Activated naive CD8-positive, alpha-beta T cell (primary cell): ENCODE measurements at regions not wholly inside any gene's neighbourhood (a gene's known extent, or its start where the extent isn't known, plus 50 kb on each side); places are given as distances from the start of the nearest gene placed in this dataset.
A peak's percentile ranks its signal among the peaks of the same experiment; 100 is the strongest.

Experiments
- H3K27ac Mint-ChIP-seq: one replicate; pipeline ENCODE4 v1.8.0; 2021; ENCODE audit warnings: mixed read lengths
- H3K27me3 Mint-ChIP-seq: one replicate; pipeline ENCODE4 v1.8.0; 2021; ENCODE audit warnings: mixed read lengths
- H3K36me3 Mint-ChIP-seq: one replicate; pipeline ENCODE4 v1.8.0; 2021; ENCODE audit warnings: mixed read lengths
- H3K4me1 Mint-ChIP-seq: one replicate; pipeline ENCODE4 v1.8.0; 2021; ENCODE audit warnings: low read depth, mixed read lengths
- H3K4me3 Mint-ChIP-seq: one replicate; pipeline ENCODE4 v1.8.0; 2021; ENCODE audit warnings: mild to moderate bottlenecking, mixed read lengths
- H3K9me3 Mint-ChIP-seq: one replicate; pipeline ENCODE4 v1.8.0; 2021; ENCODE audit warnings: low read depth, mixed read lengths

DNA sequence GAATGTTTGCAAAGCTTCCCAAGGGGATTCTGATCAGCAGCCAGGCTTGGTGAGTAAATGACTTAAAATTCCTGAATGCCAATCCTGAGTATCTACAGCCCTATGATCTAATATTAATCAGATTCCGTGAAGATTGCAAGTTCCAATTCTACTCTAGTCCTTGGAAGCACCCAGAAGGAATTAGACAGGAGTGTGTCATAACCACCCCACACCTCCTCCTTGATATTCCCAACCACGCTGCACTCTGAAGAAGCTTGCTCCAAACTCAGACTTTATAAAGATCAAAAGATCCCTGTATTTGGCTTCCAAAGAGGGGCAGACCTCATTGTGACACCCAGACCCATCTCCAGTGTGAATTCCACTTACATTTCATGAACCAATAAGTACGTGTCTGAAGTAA lies 306.0 kb downstream of the BCL11B start:
- H3K9me3 Mint-ChIP-seq, result no peaks in the 10 kb centered on the region
- H3K27me3 Mint-ChIP-seq, result no peaks in the 10 kb centered on the region
- no peak overlapping the region for H3K27ac Mint-ChIP-seq
- no peaks in the 10 kb centered on the region for H3K36me3 Mint-ChIP-seq
- H3K4me3 Mint-ChIP-seq, result no peak overlapping the region
- H3K4me1 Mint-ChIP-seq, result peaks cover 45% of the 10 kb centered on the region

- no peaks in the 10 kb centered on the region for H3K9me3 Mint-ChIP-seq
- no peak overlapping the region for H3K27ac Mint-ChIP-seq
- peaks cover 39% of the 10 kb centered on the region for H3K4me1 Mint-ChIP-seq
- H3K27me3 Mint-ChIP-seq, result no peaks in the 10 kb centered on the region
- H3K4me3 Mint-ChIP-seq, result no peak overlapping the region
- H3K36me3 Mint-ChIP-seq, result no peaks in the 10 kb centered on the region
Measured at GRCh38 chr14:98966475-98967162, 305.4 kb downstream of the BCL11B start.

DNA sequence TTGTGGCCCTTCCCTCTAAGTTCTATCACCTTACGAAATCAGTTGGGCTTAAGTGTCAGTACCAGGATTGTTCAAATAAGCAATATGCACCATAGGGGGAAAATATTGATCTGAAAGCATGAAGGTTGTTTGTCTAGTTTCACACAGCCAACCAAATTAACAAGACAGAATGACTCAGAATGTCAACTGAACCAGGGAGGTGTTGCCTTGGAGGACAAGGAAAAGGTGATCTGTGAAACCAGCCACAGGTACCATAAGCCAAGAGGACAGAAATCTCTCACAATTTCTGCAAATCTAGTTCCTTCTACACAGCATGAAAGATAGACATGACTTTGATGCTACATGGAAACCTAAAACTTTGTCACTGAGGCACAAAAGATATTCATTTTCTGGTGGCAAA lies 297.9 kb downstream of the BCL11B start:
- Mint-ChIP-seq H3K9me3 (peaks cover 9% of the 10 kb centered on the region), H3K27ac (no peak overlapping the region), H3K27me3 (no peaks in the 10 kb centered on the region), H3K4me3 (no peak overlapping the region), H3K4me1 (peaks cover 2% of the 10 kb centered on the region), H3K36me3 (peaks cover 5% of the 10 kb centered on the region)

DNA sequence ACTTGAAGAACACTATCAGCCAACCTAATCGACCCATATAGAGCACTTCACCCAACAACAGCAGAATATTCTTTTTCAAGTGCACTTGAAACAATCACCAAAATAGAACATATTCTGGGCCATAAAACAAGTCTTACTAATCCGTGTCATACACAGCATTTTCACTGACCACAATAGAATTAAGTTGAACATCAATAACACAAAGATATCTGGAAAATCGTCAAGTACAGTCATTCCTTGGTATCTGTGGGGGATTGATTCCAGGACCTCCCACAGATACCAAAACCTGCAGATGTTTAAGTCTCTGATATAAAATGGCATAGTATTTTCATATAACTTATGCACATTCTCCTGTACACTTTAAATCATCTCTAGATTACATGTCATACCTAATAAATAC lies 295.7 kb downstream of the BCL11B start:
- Mint-ChIP-seq H3K27ac (no peak overlapping the region), H3K9me3 (peaks cover 13% of the 10 kb centered on the region), H3K36me3 (peaks cover 9% of the 10 kb centered on the region), H3K27me3 (no peaks in the 10 kb centered on the region), H3K4me3 (no peak overlapping the region), H3K4me1 (peaks cover 3% of the 10 kb centered on the region)

- H3K4me3 Mint-ChIP-seq, result no peak overlapping the region
- peaks cover 13% of the 10 kb centered on the region for H3K9me3 Mint-ChIP-seq
- H3K4me1 Mint-ChIP-seq, result peaks cover 5% of the 10 kb centered on the region
- H3K27me3 Mint-ChIP-seq, result no peaks in the 10 kb centered on the region
- H3K36me3 Mint-ChIP-seq, result peaks cover 9% of the 10 kb centered on the region
- no peak overlapping the region for H3K27ac Mint-ChIP-seq
Measured at GRCh38 chr14:98977451-98977850, 294.5 kb downstream of the BCL11B start.

DNA sequence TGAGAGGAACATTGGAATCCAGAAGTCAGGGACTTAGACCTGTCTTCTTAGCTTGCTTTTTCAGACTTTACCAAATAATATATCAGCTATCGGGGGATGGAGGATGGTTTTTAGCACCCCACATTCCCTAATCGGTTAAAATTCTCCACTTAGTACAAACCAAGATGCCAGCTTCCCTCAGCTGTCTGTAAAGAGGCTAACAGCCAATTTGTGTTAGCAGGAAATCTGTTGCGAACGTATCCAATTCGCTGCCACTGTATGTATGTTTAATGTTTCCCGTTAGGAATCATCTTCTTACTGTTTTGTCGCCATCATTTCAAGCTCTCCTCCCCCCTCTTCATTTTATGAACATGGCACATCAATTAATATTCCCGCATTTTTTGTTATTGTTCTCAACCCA lies 289.0 kb downstream of the BCL11B start:
- no peaks in the 10 kb centered on the region for H3K27me3 Mint-ChIP-seq
- peaks cover 10% of the 10 kb centered on the region for H3K9me3 Mint-ChIP-seq
- H3K4me3 Mint-ChIP-seq, result no peak overlapping the region
- H3K36me3 Mint-ChIP-seq, result peaks cover 5% of the 10 kb centered on the region
- H3K4me1 Mint-ChIP-seq, result peaks cover 39% of the 10 kb centered on the region
- H3K27ac Mint-ChIP-seq, result peak overlapping the region; percentile 37

DNA sequence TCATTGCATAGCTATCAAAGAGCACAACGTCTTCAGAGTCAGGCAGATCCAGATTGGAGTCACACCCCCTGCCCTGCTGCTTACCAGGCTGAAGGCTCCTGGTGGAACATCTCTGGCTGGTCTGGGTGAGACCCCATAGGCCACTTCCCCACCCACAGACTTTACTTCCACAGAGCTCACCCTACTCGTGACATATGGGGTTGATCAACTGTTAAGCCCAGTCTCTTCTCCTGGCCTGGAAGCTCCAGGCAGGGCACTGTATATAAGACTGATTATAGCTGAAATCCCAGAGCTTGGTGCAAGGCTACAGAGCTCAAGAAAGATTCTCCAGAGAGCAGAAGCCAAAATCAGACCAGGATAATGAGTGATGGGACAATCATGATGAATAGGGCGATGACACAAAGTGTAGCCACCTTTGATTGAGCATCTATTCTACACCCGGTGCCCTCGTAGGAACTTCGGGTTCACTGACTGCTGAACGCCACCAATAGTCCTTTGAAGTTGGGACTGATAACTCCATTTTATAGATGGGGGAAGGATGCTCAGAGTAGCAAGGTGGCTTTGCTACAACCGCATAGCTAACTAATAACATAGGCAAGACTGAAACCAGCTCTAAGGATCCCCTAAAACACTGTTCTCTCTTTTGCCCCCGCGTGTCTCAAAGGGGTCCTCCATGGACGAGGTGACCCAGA lies 287.8 kb downstream of the BCL11B start:
- Mint-ChIP-seq H3K27me3 (no peaks in the 10 kb centered on the region), H3K27ac (peak overlapping the region; percentile 85), H3K4me1 (peaks cover 39% of the 10 kb centered on the region), H3K4me3 (peak overlapping the region; percentile 68), H3K9me3 (peaks cover 4% of the 10 kb centered on the region), H3K36me3 (peaks cover 3% of the 10 kb centered on the region)

GRCh38 chr14:98984719-98985041 lies 287.3 kb downstream of the BCL11B start:
- Mint-ChIP-seq H3K4me1 (peaks cover 37% of the 10 kb centered on the region), H3K36me3 (no peaks in the 10 kb centered on the region), H3K9me3 (peaks cover 4% of the 10 kb centered on the region), H3K4me3 (peak overlapping the region; percentile 68), H3K27me3 (no peaks in the 10 kb centered on the region), H3K27ac (peak overlapping the region; percentile 85)

GRCh38 chr14:98993818-98994217 lies 278.2 kb downstream of the BCL11B start:
- H3K4me3 Mint-ChIP-seq, result no peak overlapping the region

DNA sequence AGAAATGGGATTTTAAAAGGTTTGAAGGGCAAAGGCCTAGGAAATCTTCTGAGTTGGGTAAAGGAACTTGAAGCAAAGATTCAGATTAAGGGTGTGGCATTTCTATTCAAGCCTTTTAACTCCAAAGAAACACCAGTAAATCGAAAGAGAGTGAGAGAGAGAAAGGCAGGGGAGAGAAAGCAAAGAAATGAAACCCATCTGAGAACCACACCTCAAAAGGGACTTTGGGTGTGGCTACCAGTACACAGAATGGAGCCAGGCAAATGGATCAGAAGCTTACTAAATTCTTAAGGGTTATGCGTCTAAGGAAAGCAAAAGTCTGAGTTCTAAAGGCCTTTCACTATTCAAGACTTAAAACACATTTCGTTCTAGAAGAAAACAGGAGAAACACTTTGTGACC lies 277.4 kb downstream of the BCL11B start:
- no peaks in the 10 kb centered on the region for H3K9me3 Mint-ChIP-seq
- H3K4me3 Mint-ChIP-seq, result no peak overlapping the region
- peaks cover 23% of the 10 kb centered on the region for H3K4me1 Mint-ChIP-seq
- no peaks in the 10 kb centered on the region for H3K27me3 Mint-ChIP-seq
- peak overlapping the region; percentile 74 for H3K27ac Mint-ChIP-seq
- H3K36me3 Mint-ChIP-seq, result no peaks in the 10 kb centered on the region

More at GRCh38 chr14:98993818-98994217, 278.2 kb downstream of the BCL11B start:
- Mint-ChIP-seq H3K27ac (peak overlapping the region; percentile 74), H3K27me3 (no peaks in the 10 kb centered on the region), H3K36me3 (no peaks in the 10 kb centered on the region), H3K9me3 (no peaks in the 10 kb centered on the region), H3K4me1 (peaks cover 23% of the 10 kb centered on the region)

DNA sequence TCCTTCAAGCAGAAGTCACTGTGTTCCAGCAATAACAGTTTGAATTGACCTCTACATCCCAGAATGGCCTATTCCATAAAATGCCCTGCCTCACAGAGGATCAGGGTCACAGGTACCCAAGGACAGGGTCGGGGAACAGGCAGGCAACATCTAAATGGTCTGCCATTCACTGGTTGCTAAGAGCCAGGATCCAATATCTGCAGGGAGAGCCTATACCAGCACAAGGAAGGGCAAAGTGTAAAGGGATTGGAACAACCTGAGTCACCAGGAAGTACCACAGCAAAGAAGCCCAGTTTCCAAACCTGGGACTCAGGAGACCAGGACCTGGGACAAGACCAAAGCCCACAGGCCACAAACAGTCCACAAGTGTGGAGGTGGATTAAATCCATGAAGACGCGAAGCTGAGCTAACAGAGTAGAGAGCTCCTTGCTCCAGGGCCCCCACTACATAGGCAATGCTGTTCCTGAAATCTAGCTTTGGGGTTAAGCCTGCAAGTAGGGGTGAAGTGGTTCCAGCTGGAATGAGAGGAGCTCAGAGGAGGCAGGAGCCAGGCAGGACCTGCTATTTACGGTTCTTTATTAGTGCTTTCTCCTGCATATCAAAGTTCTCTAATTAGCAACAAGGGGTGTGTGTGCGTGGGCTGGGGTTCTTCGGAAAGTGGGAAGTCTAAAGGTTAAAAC lies 274.3 kb downstream of the BCL11B start:
- H3K9me3 Mint-ChIP-seq, result no peaks in the 10 kb centered on the region
- no peak overlapping the region for H3K4me3 Mint-ChIP-seq
- H3K27ac Mint-ChIP-seq, result no peak overlapping the region
- no peaks in the 10 kb centered on the region for H3K36me3 Mint-ChIP-seq
- no peaks in the 10 kb centered on the region for H3K27me3 Mint-ChIP-seq
- peaks cover 23% of the 10 kb centered on the region for H3K4me1 Mint-ChIP-seq

DNA sequence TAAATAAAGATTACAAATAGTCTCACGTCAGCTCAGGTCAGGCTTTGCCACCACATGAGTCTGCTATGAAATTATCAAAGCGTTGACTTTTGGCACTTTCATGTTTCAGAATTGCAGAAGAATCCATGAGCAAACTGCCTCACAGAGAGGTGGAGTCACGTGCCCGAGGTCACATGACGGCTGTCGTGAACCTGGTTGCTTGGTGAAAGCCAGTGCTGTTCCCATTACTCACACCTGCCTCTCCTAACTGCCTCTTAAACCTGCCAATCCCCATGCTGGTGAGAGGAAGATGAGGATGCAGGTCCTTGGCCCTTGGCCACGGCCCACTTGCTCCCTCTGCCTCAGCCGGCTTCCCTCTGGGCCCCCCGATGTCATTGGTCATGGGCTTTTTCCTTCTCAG lies 272.7 kb downstream of the BCL11B start:
- H3K9me3 Mint-ChIP-seq, result no peaks in the 10 kb centered on the region
- no peaks in the 10 kb centered on the region for H3K36me3 Mint-ChIP-seq
- H3K27me3 Mint-ChIP-seq, result no peaks in the 10 kb centered on the region
- H3K4me3 Mint-ChIP-seq, result no peak overlapping the region
- no peak overlapping the region for H3K27ac Mint-ChIP-seq
- peaks cover 13% of the 10 kb centered on the region for H3K4me1 Mint-ChIP-seq

GRCh38 chr14:98999901-99000300 lies 272.1 kb downstream of the BCL11B start:
- no peak overlapping the region for H3K4me3 Mint-ChIP-seq
- no peaks in the 10 kb centered on the region for H3K27me3 Mint-ChIP-seq
- H3K36me3 Mint-ChIP-seq, result no peaks in the 10 kb centered on the region
- H3K9me3 Mint-ChIP-seq, result no peaks in the 10 kb centered on the region
- H3K4me1 Mint-ChIP-seq, result peaks cover 8% of the 10 kb centered on the region
- H3K27ac Mint-ChIP-seq, result no peak overlapping the region

DNA sequence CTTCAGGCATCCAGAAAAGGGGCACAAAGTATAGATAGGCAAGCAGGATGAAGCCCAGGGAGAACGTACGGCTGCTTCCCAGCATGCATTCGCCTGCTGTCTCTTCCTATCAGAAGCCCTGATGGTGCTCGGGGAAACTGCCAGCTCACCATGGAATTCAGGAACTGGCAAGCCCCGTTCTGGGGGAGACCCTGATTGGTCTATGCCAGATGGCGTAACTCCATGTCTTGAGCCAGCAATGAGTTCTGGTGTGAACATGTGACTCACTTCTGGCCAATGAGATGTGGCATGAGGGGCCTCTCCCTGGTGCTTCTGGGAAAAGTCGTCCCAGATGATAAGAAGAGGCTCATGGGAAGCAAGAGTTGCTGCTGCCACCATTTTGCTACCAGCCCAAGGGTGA lies 270.8 kb downstream of the BCL11B start:
- Mint-ChIP-seq H3K27ac (no peak overlapping the region), H3K4me1 (no peaks in the 10 kb centered on the region), H3K4me3 (no peak overlapping the region), H3K36me3 (no peaks in the 10 kb centered on the region), H3K27me3 (no peaks in the 10 kb centered on the region), H3K9me3 (no peaks in the 10 kb centered on the region)

- H3K4me3 Mint-ChIP-seq, result no peak overlapping the region
- H3K36me3 Mint-ChIP-seq, result no peaks in the 10 kb centered on the region
- no peaks in the 10 kb centered on the region for H3K27me3 Mint-ChIP-seq
- H3K27ac Mint-ChIP-seq, result no peak overlapping the region
- H3K9me3 Mint-ChIP-seq, result no peaks in the 10 kb centered on the region
- no peaks in the 10 kb centered on the region for H3K4me1 Mint-ChIP-seq
Measured at GRCh38 chr14:99003646-99004045, 268.4 kb downstream of the BCL11B start.
